ENCODE measurements at regions not wholly inside any gene's neighbourhood (a gene's known extent, or its start where the extent isn't known, plus 50 kb on each side); places are given as distances from the start of the nearest gene placed in this dataset.

- Histone ChIP-seq H3K27ac (no peak overlapping the region), H3K4me1 (ENCODE audit: low read depth, poor library complexity, severe bottlenecking) (no peaks in the 10 kb centered on the region), H2AFZ (ENCODE audit: low read depth) (no peak overlapping the region), H4K20me1 (ENCODE audit: insufficient read depth) (no peaks in the 10 kb centered on the region), H3K9ac (no peak overlapping the region), H3K4me3 (IDR thresholded peaks at IDR 0.05; ENCODE audit: insufficient read depth, low read depth, low read length) (no peak overlapping the region), H3K36me3 (ENCODE audit: insufficient read depth) (no peaks in the 10 kb centered on the region), H3K27me3 (ENCODE audit: insufficient read depth, low read depth) (no peaks in the 10 kb centered on the region), H3K4me2 (no peak overlapping the region), H3K79me2 (ENCODE audit: insufficient read depth, low read depth) (no peaks in the 10 kb centered on the region)
- TF ChIP-seq CTCF (conservative IDR thresholded peaks at IDR 0.05; ENCODE audit: low read depth, low read length) = no peak
Measured at GRCh38 chrX:107521877-107522586, 72.6 kb downstream of the FRMPD3 start.

GRCh38 chrX:107522901-107523300 lies 73.4 kb downstream of the FRMPD3 start:
- no peaks in the 10 kb centered on the region for H3K4me1 ChIP-seq (ENCODE audit: low read depth, poor library complexity, severe bottlenecking)
- H4K20me1 ChIP-seq (ENCODE audit: insufficient read depth) = no peaks in the 10 kb centered on the region
- no peaks in the 10 kb centered on the region for H3K36me3 ChIP-seq (ENCODE audit: insufficient read depth)
- H3K27ac ChIP-seq = no peak overlapping the region
- H3K4me3 ChIP-seq (IDR thresholded peaks at IDR 0.05; ENCODE audit: insufficient read depth, low read depth, low read length) = no peak overlapping the region
- H3K79me2 ChIP-seq (ENCODE audit: insufficient read depth, low read depth) = no peaks in the 10 kb centered on the region
- H3K9ac ChIP-seq = no peak overlapping the region
- TF ChIP-seq CTCF (conservative IDR thresholded peaks at IDR 0.05; ENCODE audit: low read depth, low read length) = no peak
- H3K4me2 ChIP-seq = no peak overlapping the region
- no peak overlapping the region for H2AFZ ChIP-seq (ENCODE audit: low read depth)
- H3K27me3 ChIP-seq (ENCODE audit: insufficient read depth, low read depth) = no peaks in the 10 kb centered on the region

- TF ChIP-seq CTCF (conservative IDR thresholded peaks at IDR 0.05; ENCODE audit: low read depth, low read length) = no peak
- H3K27me3 ChIP-seq (ENCODE audit: insufficient read depth, low read depth) = no peaks in the 10 kb centered on the region
- no peak overlapping the region for H2AFZ ChIP-seq (ENCODE audit: low read depth)
- no peak overlapping the region for H3K4me2 ChIP-seq
- H3K36me3 ChIP-seq (ENCODE audit: insufficient read depth) = no peaks in the 10 kb centered on the region
- no peaks in the 10 kb centered on the region for H3K79me2 ChIP-seq (ENCODE audit: insufficient read depth, low read depth)
- no peak overlapping the region for H3K4me3 ChIP-seq (IDR thresholded peaks at IDR 0.05; ENCODE audit: insufficient read depth, low read depth, low read length)
- H3K27ac ChIP-seq = no peak overlapping the region
- no peaks in the 10 kb centered on the region for H3K4me1 ChIP-seq (ENCODE audit: low read depth, poor library complexity, severe bottlenecking)
- H3K9ac ChIP-seq = no peak overlapping the region
- H4K20me1 ChIP-seq (ENCODE audit: insufficient read depth) = no peaks in the 10 kb centered on the region
Measured at GRCh38 chrX:107526141-107526540, 76.7 kb downstream of the FRMPD3 start.

DNA sequence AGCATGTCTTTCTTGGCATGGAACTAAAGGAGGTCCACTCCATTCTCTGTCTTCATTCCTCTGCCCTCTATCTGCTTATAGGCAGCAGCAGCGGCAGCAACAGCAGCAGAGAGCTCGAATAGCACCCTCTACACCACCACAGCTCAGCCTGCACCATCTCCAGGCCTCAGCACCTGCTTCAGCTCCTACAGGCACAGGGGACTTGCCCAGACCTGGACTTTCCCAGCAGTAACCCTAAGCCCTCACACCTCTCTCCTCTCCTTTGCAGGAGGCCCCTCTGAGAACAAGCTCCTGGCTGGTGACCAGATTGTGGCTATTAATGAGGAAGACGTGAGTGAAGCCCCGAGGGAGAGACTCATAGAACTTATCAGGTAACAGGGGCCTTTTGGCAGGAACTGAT lies 80.7 kb downstream of the FRMPD3 start:
- Histone ChIP-seq H3K9ac (no peak overlapping the region), H3K79me2 (ENCODE audit: insufficient read depth, low read depth) (no peaks in the 10 kb centered on the region), H3K4me2 (no peak overlapping the region), H3K36me3 (ENCODE audit: insufficient read depth) (no peaks in the 10 kb centered on the region), H3K27ac (no peak overlapping the region), H2AFZ (ENCODE audit: low read depth) (no peak overlapping the region), H3K4me1 (ENCODE audit: low read depth, poor library complexity, severe bottlenecking) (no peaks in the 10 kb centered on the region), H3K27me3 (ENCODE audit: insufficient read depth, low read depth) (no peaks in the 10 kb centered on the region), H4K20me1 (ENCODE audit: insufficient read depth) (no peaks in the 10 kb centered on the region), H3K4me3 (IDR thresholded peaks at IDR 0.05; ENCODE audit: insufficient read depth, low read depth, low read length) (no peak overlapping the region)
- TF ChIP-seq CTCF (conservative IDR thresholded peaks at IDR 0.05; ENCODE audit: low read depth, low read length) = no peak
